Neuronal stem cell (in vitro differentiated cells): ENCODE measurements at regions not wholly inside any gene's neighbourhood (a gene's known extent, or its start where the extent isn't known, plus 50 kb on each side); places are given as distances from the start of the nearest gene placed in this dataset.

Experiments used
- DNase-seq: peaks from one replicate; pipeline ENCODE4 v3.0.0-alpha.2; 2013; ENCODE audit warnings: low spot score
- H2AFZ ChIP-seq: one replicate; pipeline ENCODE4 v1.6.1; 2013; ENCODE audit warnings: mild to moderate bottlenecking, low read length, inconsistent platforms
- H2AK5ac ChIP-seq: 2 replicates; pipeline ENCODE4 v1.6.1; 2013; ENCODE audit warnings: low read depth, mild to moderate bottlenecking, inconsistent platforms, low read length, moderate library complexity, mixed read lengths
- H2BK120ac ChIP-seq: 2 replicates; pipeline ENCODE4 v1.6.1; 2013; ENCODE audit warnings: low read depth, mild to moderate bottlenecking, inconsistent platforms, low read length, moderate library complexity, mixed read lengths
- H2BK12ac ChIP-seq: one replicate; pipeline ENCODE4 v1.6.1; 2013; ENCODE audit warnings: low read length, inconsistent platforms
- H2BK15ac ChIP-seq: 2 replicates; pipeline ENCODE4 v1.6.1; 2013; ENCODE audit warnings: mild to moderate bottlenecking, low read length, inconsistent platforms, mixed read lengths
- H2BK5ac ChIP-seq: one replicate; pipeline ENCODE4 v1.6.1; 2013; ENCODE audit warnings: inconsistent platforms, mild to moderate bottlenecking, low read length, moderate library complexity
- H3K14ac ChIP-seq: one replicate; pipeline ENCODE4 v1.6.1; 2013; ENCODE audit warnings: low read length, inconsistent platforms
- H3K18ac ChIP-seq: 2 replicates; pipeline ENCODE4 v1.6.1; 2013; ENCODE audit warnings: low read length, inconsistent platforms
- H3K23ac ChIP-seq: 2 replicates; pipeline ENCODE4 v1.6.1; 2013; ENCODE audit warnings: low read depth, mild to moderate bottlenecking, mixed read lengths, low read length, inconsistent platforms; ENCODE audit not compliant: poor library complexity
- H3K27ac ChIP-seq: replicated peaks from 3 replicates; pipeline ENCODE4 v1.5.1; 2013; ENCODE audit warnings: low read length, inconsistent platforms
- H3K27me3 ChIP-seq, 3 experiments: 2 replicates each; pipeline ENCODE4 v1.6.1; 2013; ENCODE audit warnings: low read length in 3 of 3, mild to moderate bottlenecking in 2 of 3, inconsistent platforms in 1 of 3, low read depth in 1 of 3, mixed read lengths in 1 of 3, moderate library complexity in 1 of 3; ENCODE audit not compliant: control insufficient read depth in 3 of 3, insufficient read depth in 3 of 3
- H3K36me3 ChIP-seq, 2 donors: replicated peaks in 1 of 2; 2 replicates each; pipeline ENCODE4 v1.6.1; 2013; ENCODE audit warnings: low read length in 2 of 2; ENCODE audit not compliant: control insufficient read depth in 2 of 2, insufficient read depth in 2 of 2
- H3K4ac ChIP-seq: 2 replicates; pipeline ENCODE4 v1.6.1; 2013; ENCODE audit warnings: inconsistent platforms, mild to moderate bottlenecking, low read length, moderate library complexity
- H3K4me1 ChIP-seq, 2 donors: 1 replicate in 1 of 2; 2 replicates in 1 of 2; pipeline ENCODE4 v1.6.1; 2013; ENCODE audit warnings: low read length in 2 of 2, low read depth in 1 of 2; ENCODE audit not compliant: control insufficient read depth in 2 of 2, insufficient read depth in 1 of 2
- H3K4me2 ChIP-seq: one replicate; pipeline ENCODE4 v1.6.1; 2013; ENCODE audit warnings: mild to moderate bottlenecking, low read length, inconsistent platforms; ENCODE audit not compliant: insufficient read depth, poor library complexity, severe bottlenecking
- H3K4me3 ChIP-seq, 2 donors: 2 replicates each; pipeline ENCODE4 v1.5.1; 2013; ENCODE audit warnings: low read length in 2 of 2, mild to moderate bottlenecking in 2 of 2, inconsistent platforms in 1 of 2, moderate library complexity in 1 of 2
- H3K79me1 ChIP-seq: one replicate; pipeline ENCODE4 v1.6.1; 2013; ENCODE audit warnings: low read depth, mild to moderate bottlenecking, inconsistent platforms, low read length, moderate library complexity
- H3K9ac ChIP-seq: one replicate; pipeline ENCODE4 v1.6.1; 2013; ENCODE audit warnings: mild to moderate bottlenecking, low read depth, low read length, inconsistent platforms; ENCODE audit not compliant: poor library complexity
- H3K9me3 ChIP-seq, 2 donors: replicated peaks in 1 of 2; 2 replicates each; pipeline versions ENCODE3 to v1.6.1; 2013; ENCODE audit warnings: low read length in 2 of 2, mild to moderate bottlenecking in 2 of 2, inconsistent platforms in 1 of 2, low read depth in 1 of 2, mixed read lengths in 1 of 2, moderate library complexity in 1 of 2; ENCODE audit not compliant: control insufficient read depth in 2 of 2, insufficient read depth in 1 of 2
- H4K8ac ChIP-seq: one replicate; pipeline ENCODE4 v1.6.1; 2013; ENCODE audit warnings: low read depth, mild to moderate bottlenecking, inconsistent platforms, low read length, moderate library complexity
- H4K91ac ChIP-seq: one replicate; pipeline ENCODE4 v1.6.1; 2013; ENCODE audit warnings: low read length, low read depth, mild to moderate bottlenecking, inconsistent platforms; ENCODE audit not compliant: poor library complexity
- WGBS, 2 donors: extraction: QIAGEN DNeasy Blood & Tissue Kit; methylation state at CpG; one replicate each; pipeline ENCODE4 v1.1.7; 2013; ENCODE audit warnings: missing lambda C conversion rate in 2 of 2, mixed read lengths in 1 of 2; ENCODE audit not compliant: insufficient read length in 2 of 2, insufficient replicate concordance in 1 of 2; ENCODE audit errors: extremely low coverage in 2 of 2; 5-methylcytosine and 5-hydroxymethylcytosine counted together

- no peak for DNase-seq
- H3K9ac ChIP-seq, result no peak overlapping the region
- H2BK120ac ChIP-seq, result no peak overlapping the region
- H3K9me3 ChIP-seq, result no peaks in the 10 kb centered on the region
- H3K4ac ChIP-seq, result no peak overlapping the region
- no peak overlapping the region for H3K4me2 ChIP-seq
- H2AFZ ChIP-seq, result no peak overlapping the region
- H2BK12ac ChIP-seq, result no peak overlapping the region
- H3K18ac ChIP-seq, result no peak overlapping the region
- H3K4me1 ChIP-seq, result peaks cover 0 to 14% of the 10 kb centered on the region in 2 donors
- WGBS, 2 donors, result no CpG with 5 or more reads among the region's 9 CpGs
- H3K27me3 ChIP-seq, result peaks cover 0 to 3% (median 0%) of the 10 kb centered on the region in 3 experiments
- H3K79me1 ChIP-seq, result no peaks in the 10 kb centered on the region
- no peaks in the 10 kb centered on the region for H3K36me3 ChIP-seq
- no peak overlapping the region for H3K23ac ChIP-seq
- H2AK5ac ChIP-seq, result no peak overlapping the region
- no peak overlapping the region for H2BK15ac ChIP-seq
- H3K14ac ChIP-seq, result no peak overlapping the region
- no peak overlapping the region for H3K27ac ChIP-seq
- H2BK5ac ChIP-seq, result no peak overlapping the region
- H3K4me3 ChIP-seq, result no peak overlapping the region
- no peak overlapping the region for H4K8ac ChIP-seq
- H4K91ac ChIP-seq, result no peak overlapping the region
These were observed 385.5 kb upstream of the HNRNPA3 start for GRCh38 chr2:176826984-176827668.

GRCh38 chr2:176830362-176830761 lies 382.2 kb upstream of the HNRNPA3 start:
- H2BK15ac ChIP-seq, result no peak overlapping the region
- WGBS, 2 donors, result no CpG with 5 or more reads among the region's 3 CpGs
- no peak overlapping the region for H3K18ac ChIP-seq
- H3K79me1 ChIP-seq, result no peaks in the 10 kb centered on the region
- no peak overlapping the region for H2AK5ac ChIP-seq
- DNase-seq, result peak; percentile 76
- no peak overlapping the region for H2BK120ac ChIP-seq
- H2BK12ac ChIP-seq, result no peak overlapping the region
- peaks cover 0 to 3% (median 0%) of the 10 kb centered on the region in 3 experiments for H3K27me3 ChIP-seq
- no peak overlapping the region for H3K14ac ChIP-seq
- no peak overlapping the region for H4K91ac ChIP-seq
- H3K9ac ChIP-seq, result no peak overlapping the region
- H3K23ac ChIP-seq, result no peak overlapping the region
- no peaks in the 10 kb centered on the region for H3K9me3 ChIP-seq
- no peaks in the 10 kb centered on the region for H3K36me3 ChIP-seq
- H3K4me3 ChIP-seq, result no peak overlapping the region
- H2BK5ac ChIP-seq, result no peak overlapping the region
- H3K4me1 ChIP-seq, result peaks cover 0 to 15% of the 10 kb centered on the region in 2 donors
- H4K8ac ChIP-seq, result no peak overlapping the region
- no peak overlapping the region for H2AFZ ChIP-seq
- no peak overlapping the region for H3K4ac ChIP-seq
- H3K27ac ChIP-seq, result no peak overlapping the region
- H3K4me2 ChIP-seq, result no peak overlapping the region

GRCh38 chr2:176832086-176832485 lies 380.5 kb upstream of the HNRNPA3 start:
- Histone ChIP-seq H3K23ac (no peak overlapping the region), H3K4me1 (peaks cover 0 to 15% of the 10 kb centered on the region in 2 donors), H4K91ac (no peak overlapping the region), H3K27ac (no peak overlapping the region), H3K18ac (no peak overlapping the region), H2BK120ac (no peak overlapping the region), H3K79me1 (no peaks in the 10 kb centered on the region), H2BK5ac (no peak overlapping the region), H4K8ac (no peak overlapping the region), H3K9ac (no peak overlapping the region), H3K9me3 (no peaks in the 10 kb centered on the region), H2BK12ac (no peak overlapping the region), H3K4ac (no peak overlapping the region), H3K36me3 (no peaks in the 10 kb centered on the region), H2BK15ac (no peak overlapping the region), H3K4me2 (no peak overlapping the region), H3K27me3 (no peaks in the 10 kb centered on the region), H2AK5ac (no peak overlapping the region), H2AFZ (no peak overlapping the region), H3K14ac (no peak overlapping the region), H3K4me3 (no peak overlapping the region)
- DNase-seq, result no peak
- no CpG with 5 or more reads among the region's 6 CpGs for WGBS, 2 donors

GRCh38 chr2:176833671-176834070 lies 378.9 kb upstream of the HNRNPA3 start:
- H2BK12ac ChIP-seq, result no peak overlapping the region
- H3K14ac ChIP-seq, result no peak overlapping the region
- no peaks in the 10 kb centered on the region for H3K9me3 ChIP-seq
- no peak overlapping the region for H2AK5ac ChIP-seq
- no peak overlapping the region for H3K9ac ChIP-seq
- H3K4ac ChIP-seq, result no peak overlapping the region
- H4K91ac ChIP-seq, result no peak overlapping the region
- H3K18ac ChIP-seq, result no peak overlapping the region
- H4K8ac ChIP-seq, result no peak overlapping the region
- no peak overlapping the region for H2BK120ac ChIP-seq
- no peak overlapping the region for H2BK15ac ChIP-seq
- no peak for DNase-seq
- no peak overlapping the region for H3K4me2 ChIP-seq
- no peak overlapping the region for H3K27ac ChIP-seq
- H3K79me1 ChIP-seq, result no peaks in the 10 kb centered on the region
- no peak overlapping the region for H3K4me3 ChIP-seq
- H2BK5ac ChIP-seq, result no peak overlapping the region
- no peak overlapping the region for H2AFZ ChIP-seq
- no peak overlapping the region for H3K23ac ChIP-seq
- H3K36me3 ChIP-seq, result no peaks in the 10 kb centered on the region
- no peaks in the 10 kb centered on the region for H3K27me3 ChIP-seq
- peaks cover 0 to 15% of the 10 kb centered on the region in 2 donors for H3K4me1 ChIP-seq
